Fibroblast of lung (primary cell): ENCODE measurements at regions not wholly inside any gene's neighbourhood (a gene's known extent, or its start where the extent isn't known, plus 50 kb on each side); places are given as distances from the start of the nearest gene placed in this dataset.

ENCODE experiments used
- DNase-seq, 2 donors: peaks; one replicate each; pipeline versions ENCODE4 v3.0.0 to v3.0.0-alpha.2; 2010; ENCODE audit warnings: low read depth in 2 of 2
- H2AFZ ChIP-seq: 2 replicates; pipeline ENCODE4 v1.5.1; 2012; ENCODE audit warnings: low read length, control low read depth, inconsistent platforms
- H3K27ac ChIP-seq: 2 replicates; pipeline ENCODE4 v1.5.1; 2011; ENCODE audit warnings: low read length, control low read depth; ENCODE audit not compliant: insufficient read depth
- H3K27me3 ChIP-seq: 2 replicates; pipeline ENCODE4 v1.5.1; 2011; ENCODE audit warnings: mild to moderate bottlenecking, low read length; ENCODE audit not compliant: control insufficient read depth, insufficient read depth
- H3K36me3 ChIP-seq: 2 replicates; pipeline ENCODE4 v1.5.1; 2011; ENCODE audit warnings: low read length; ENCODE audit not compliant: control insufficient read depth, insufficient read depth
- H3K4me1 ChIP-seq: 2 replicates; pipeline ENCODE4 v1.5.1; 2011; ENCODE audit warnings: low read length; ENCODE audit not compliant: control insufficient read depth, insufficient read depth; ENCODE audit errors: extremely low read depth
- H3K4me2 ChIP-seq: 2 replicates; pipeline ENCODE4 v1.5.1; 2011; ENCODE audit warnings: low read length, control low read depth; ENCODE audit not compliant: insufficient read depth; ENCODE audit errors: extremely low read depth
- H3K4me3 ChIP-seq, 4 experiments: fragments of 200-600 bp in 1 of 4; sonication (generic) in 1 of 4; replicated peaks in 1 of 4; 2 replicates each; pipeline ENCODE4 v1.5.1; 2011 to 2016; ENCODE audit warnings: low read length in 4 of 4, low read depth in 3 of 4, mild to moderate bottlenecking in 3 of 4, control low read depth in 2 of 4, inconsistent platforms in 1 of 4, mixed read lengths in 1 of 4; ENCODE audit not compliant: insufficient read depth in 1 of 4; ENCODE audit errors: control extremely low read depth in 1 of 4
- H3K79me2 ChIP-seq: 2 replicates; pipeline ENCODE4 v1.5.1; 2012; ENCODE audit warnings: mild to moderate bottlenecking, low read length, inconsistent platforms; ENCODE audit not compliant: control insufficient read depth, insufficient read depth
- H3K9ac ChIP-seq: 2 replicates; pipeline ENCODE4 v1.5.1; 2011; ENCODE audit warnings: mild to moderate bottlenecking, low read length, control low read depth; ENCODE audit not compliant: insufficient read depth
- H3K9me3 ChIP-seq: 2 replicates; pipeline ENCODE4 v1.5.1; 2012; ENCODE audit warnings: low read depth, low read length; ENCODE audit not compliant: control insufficient read depth, insufficient read depth
- H4K20me1 ChIP-seq: 2 replicates; pipeline ENCODE4 v1.5.1; 2011; ENCODE audit warnings: low read length; ENCODE audit not compliant: control insufficient read depth, insufficient read depth; ENCODE audit errors: extremely low read depth
- CTCF ChIP-seq, 2 donors: IDR thresholded peaks in 1 of 2; conservative IDR thresholded peaks in 1 of 2; 1 replicate in 1 of 2; 2 replicates in 1 of 2; pipeline ENCODE4 v1.5.1; 2011 to 2012; ENCODE audit warnings: low read length in 2 of 2, control low read depth in 1 of 2, inconsistent platforms in 1 of 2, low read depth in 1 of 2, mild to moderate bottlenecking in 1 of 2
- EZH2 ChIP-seq: IDR thresholded peaks from 2 replicates; pipeline ENCODE4 v1.5.1; 2012; ENCODE audit warnings: low read length, control low read depth, mild to moderate bottlenecking; ENCODE audit errors: missing control alignments

- H3K27ac ChIP-seq = no peak overlapping the region
- H3K36me3 ChIP-seq = no peaks in the 10 kb centered on the region
- no peak overlapping the region for H3K4me3 ChIP-seq
- no peaks in the 10 kb centered on the region for H3K4me1 ChIP-seq
- H3K9me3 ChIP-seq = no peaks in the 10 kb centered on the region
- H3K4me2 ChIP-seq = no peak overlapping the region
- no peaks in the 10 kb centered on the region for H3K27me3 ChIP-seq
- no peak for DNase-seq
- H4K20me1 ChIP-seq = no peaks in the 10 kb centered on the region
- H3K79me2 ChIP-seq = no peaks in the 10 kb centered on the region
- TF ChIP-seq CTCF (conservative IDR thresholded peaks at IDR 0.05 in 1 of 2, IDR thresholded peaks at IDR 0.05 in 1 of 2; ENCODE audit: low read depth in 1 of 2, low read length in 2 of 2) (no peak), EZH2 (no peak)
- no peak overlapping the region for H3K9ac ChIP-seq
- H2AFZ ChIP-seq = no peak overlapping the region
Measured at GRCh38 chr2:193608451-193608850, 1413.7 kb upstream of the TMEFF2 start.

- H3K79me2 ChIP-seq = no peaks in the 10 kb centered on the region
- H3K9me3 ChIP-seq = no peaks in the 10 kb centered on the region
- no peaks in the 10 kb centered on the region for H3K36me3 ChIP-seq
- no peak overlapping the region for H3K4me2 ChIP-seq
- H3K4me1 ChIP-seq = no peaks in the 10 kb centered on the region
- H3K27ac ChIP-seq = no peak overlapping the region
- no peak overlapping the region for H2AFZ ChIP-seq
- no peak for DNase-seq
- H3K4me3 ChIP-seq = no peak overlapping the region
- no peaks in the 10 kb centered on the region for H4K20me1 ChIP-seq
- no peak overlapping the region for H3K9ac ChIP-seq
- H3K27me3 ChIP-seq = no peaks in the 10 kb centered on the region
- TF ChIP-seq CTCF (conservative IDR thresholded peaks at IDR 0.05 in 1 of 2, IDR thresholded peaks at IDR 0.05 in 1 of 2; ENCODE audit: low read depth in 1 of 2, low read length in 2 of 2) (no peak), EZH2 (no peak)
Measured at GRCh38 chr2:193590831-193591230, 1396.1 kb upstream of the TMEFF2 start.

GRCh38 chr2:193584522-193584938, 1389.8 kb upstream of the TMEFF2 start:
- Histone ChIP-seq H3K27me3 (no peaks in the 10 kb centered on the region), H4K20me1 (no peaks in the 10 kb centered on the region), H3K36me3 (no peaks in the 10 kb centered on the region), H2AFZ (no peak overlapping the region), H3K4me2 (no peak overlapping the region), H3K4me3 (no peak overlapping the region), H3K9me3 (no peaks in the 10 kb centered on the region), H3K9ac (no peak overlapping the region), H3K79me2 (no peaks in the 10 kb centered on the region), H3K27ac (no peak overlapping the region), H3K4me1 (no peaks in the 10 kb centered on the region)
- TF ChIP-seq CTCF (conservative IDR thresholded peaks at IDR 0.05 in 1 of 2, IDR thresholded peaks at IDR 0.05 in 1 of 2; ENCODE audit: low read depth in 1 of 2, low read length in 2 of 2) = no peak
- TF ChIP-seq EZH2 = no peak
- DNase-seq = peak in 1 of 2 donors; percentile 37
